ENCODE measurements at regions not wholly inside any gene's neighbourhood (a gene's known extent, or its start where the extent isn't known, plus 50 kb on each side); places are given as distances from the start of the nearest gene placed in this dataset.
"Not testable (repeated sequence)": the region's sequence is repeated elsewhere in the genome, so short reads cannot be mapped to it uniquely, and the experiment has no call there.

- POLR2A ChIA-PET; CTCF ChIA-PET; DNase-seq (ENCODE audit: extremely low spot score): not testable (repeated sequence)
Measured at GRCh38 chr3:197618408-197618807, 62.6 kb upstream of the BDH1 start.

GRCh38 chr3:197615430-197615829 lies 59.7 kb upstream of the BDH1 start:
- no peak for DNase-seq (ENCODE audit: extremely low spot score)
- CTCF ChIA-PET, result interaction anchor here (4.6 kb wide), 1 partner anchor 16 kb away, joined by 33 read pairs; no protein-coding TSS in a partner anchor
- POLR2A ChIA-PET, result no interaction called here
- TF ChIP-seq CTCF (IDR thresholded peaks at IDR 0.05; ENCODE audit: control extremely low read depth, extremely low read depth, low read depth, missing control alignments), result no peak

- CTCF ChIA-PET, result interaction anchor here (4.6 kb wide), 1 partner anchor 15 kb away, joined by 33 read pairs; no protein-coding TSS in a partner anchor
- DNase-seq (ENCODE audit: extremely low spot score); POLR2A ChIA-PET: not testable (repeated sequence)
Measured at GRCh38 chr3:197614134-197614533, 58.4 kb upstream of the BDH1 start.

GRCh38 chr3:197613199-197613598 lies 57.4 kb upstream of the BDH1 start:
- ChIA-PET POLR2A (no interaction called here), CTCF (interaction anchor here (4.6 to 4.7 kb wide), 2 partner anchors 14 kb away, joined by 33 to 48 read pairs; no protein-coding TSS in a partner anchor)
- no peak for TF ChIP-seq CTCF (IDR thresholded peaks at IDR 0.05; ENCODE audit: control extremely low read depth, extremely low read depth, low read depth, missing control alignments)

GRCh38 chr3:197611255-197611654 lies 55.5 kb upstream of the BDH1 start:
- POLR2A ChIA-PET, result no interaction called here
- no peak for DNase-seq (ENCODE audit: extremely low spot score)
- TF ChIP-seq CTCF (IDR thresholded peaks at IDR 0.05; ENCODE audit: control extremely low read depth, extremely low read depth, low read depth, missing control alignments), result no peak
- CTCF ChIA-PET, result interaction anchor here (0.9 to 4.7 kb wide), 2 partner anchors 12 to 23 kb away, joined by 4 to 48 read pairs; no protein-coding TSS in a partner anchor

More at GRCh38 chr3:197613199-197613598, 57.4 kb upstream of the BDH1 start:
- no peak for DNase-seq (ENCODE audit: extremely low spot score)

GRCh38 chr3:197606468-197606867 lies 50.7 kb upstream of the BDH1 start:
- POLR2A ChIA-PET, result no interaction called here

More at GRCh38 chr3:197606468-197606867, 50.7 kb upstream of the BDH1 start:
- no peak for DNase-seq (ENCODE audit: extremely low spot score)
- CTCF ChIA-PET, result interaction anchor here (2.0 kb wide), 1 partner anchor 7 kb away, joined by 9 read pairs; no protein-coding TSS in a partner anchor
- TF ChIP-seq CTCF (IDR thresholded peaks at IDR 0.05; ENCODE audit: control extremely low read depth, extremely low read depth, low read depth, missing control alignments), result no peak

Measured in GM10248 (cell line).